Naive thymus-derived CD4-positive, alpha-beta T cell (primary cell): ENCODE measurements at regions not wholly inside any gene's neighbourhood (a gene's known extent, or its start where the extent isn't known, plus 50 kb on each side); places are given as distances from the start of the nearest gene placed in this dataset.

Experiments
- ATAC-seq: fragments of 150-1000 bp; cut with Tn5 transposase; 2 replicates; pipeline ENCODE4 v1.10.0; 2021; ENCODE audit warnings: mild to moderate bottlenecking, moderate library complexity
- CTCF ChIA-PET: fragments of 350-600 bp; sonication (Branson Sonifier 250); formaldehyde crosslinking; loops from one replicate; lab custom pipeline; 2021; ENCODE audit warnings: antibody characterized with exemption; lab: Charles Lee
- POLR2A ChIA-PET: fragments of 350-600 bp; sonication (Branson Sonifier 250); formaldehyde crosslinking; loops from one replicate; lab custom pipeline; 2021; ENCODE audit warnings: antibody characterized with exemption, inconsistent platforms; lab: Charles Lee
- DNase-seq, 9 donors: peaks; one replicate each; pipeline versions ENCODE4 v3.0.0 to v3.0.0-alpha.2; 2020 to 2022; ENCODE audit warnings: mixed read lengths in 1 of 9
- H3K27ac ChIP-seq: one replicate; pipeline ENCODE4 v1.7.0; 2013; ENCODE audit warnings: mild to moderate bottlenecking, low read depth, low read length, moderate library complexity
- H3K27me3 ChIP-seq, 2 donors: one replicate each; pipeline ENCODE4 v1.7.0; 2013; ENCODE audit warnings: low read length in 2 of 2, mild to moderate bottlenecking in 2 of 2, moderate library complexity in 2 of 2; ENCODE audit not compliant: control insufficient read depth in 2 of 2, insufficient read depth in 2 of 2
- H3K36me3 ChIP-seq, 3 experiments: 1 replicate in 2 of 3; 2 replicates in 1 of 3; pipeline ENCODE4 v1.7.0; 2013; ENCODE audit warnings: low read length in 3 of 3, mild to moderate bottlenecking in 3 of 3, moderate library complexity in 1 of 3; ENCODE audit not compliant: insufficient read depth in 3 of 3, control insufficient read depth in 2 of 3
- H3K4me1 ChIP-seq, 2 donors: one replicate each; pipeline ENCODE4 v1.7.0; 2013; ENCODE audit warnings: low read length in 2 of 2, mild to moderate bottlenecking in 2 of 2, moderate library complexity in 1 of 2; ENCODE audit not compliant: control insufficient read depth in 2 of 2, insufficient read depth in 2 of 2
- H3K4me3 ChIP-seq: 2 replicates; pipeline ENCODE4 v1.7.0; 2013; ENCODE audit warnings: mild to moderate bottlenecking, low read length
- H3K9me3 ChIP-seq, 3 experiments: 1 replicate in 2 of 3; 2 replicates in 1 of 3; pipeline ENCODE4 v1.7.0; 2013; ENCODE audit warnings: low read length in 3 of 3; ENCODE audit not compliant: control insufficient read depth in 2 of 3
- H3K27ac Mint-ChIP-seq, 9 donors: one replicate each; pipeline ENCODE4 v1.8.0; 2020 to 2022; ENCODE audit warnings: mixed read lengths in 9 of 9, mild to moderate bottlenecking in 8 of 9, moderate library complexity in 5 of 9, inconsistent platforms in 2 of 9
- H3K27me3 Mint-ChIP-seq, 5 donors: one replicate each; pipeline ENCODE4 v1.8.0; 2021 to 2022; ENCODE audit warnings: mixed read lengths in 5 of 5, mild to moderate bottlenecking in 1 of 5
- H3K36me3 Mint-ChIP-seq, 5 donors: one replicate each; pipeline ENCODE4 v1.8.0; 2020 to 2022; ENCODE audit warnings: mixed read lengths in 5 of 5, mild to moderate bottlenecking in 3 of 5, inconsistent platforms in 1 of 5
- H3K4me1 Mint-ChIP-seq, 7 donors: one replicate each; pipeline ENCODE4 v1.8.0; 2020 to 2022; ENCODE audit warnings: mixed read lengths in 7 of 7, mild to moderate bottlenecking in 3 of 7, inconsistent platforms in 1 of 7
- H3K4me3 Mint-ChIP-seq, 10 donors: one replicate each; pipeline ENCODE4 v1.8.0; 2020 to 2022; ENCODE audit warnings: mild to moderate bottlenecking in 10 of 10, mixed read lengths in 10 of 10, moderate library complexity in 6 of 10, inconsistent platforms in 2 of 10
- H3K9me3 Mint-ChIP-seq, 11 donors: one replicate each; pipeline ENCODE4 v1.8.0; 2020 to 2022; ENCODE audit warnings: mixed read lengths in 11 of 11, mild to moderate bottlenecking in 4 of 11, inconsistent platforms in 1 of 11, moderate library complexity in 1 of 11
- intact Hi-C, 2 donors: fragments of 100-400 bp; cut with micrococcal nuclease; formaldehyde crosslinking; loops; one replicate each; pipeline ENCODE4 v1.15.1; 2023

- peaks cover 0 to 3% (median 0%) of the 10 kb centered on the region in 3 experiments for H3K9me3 ChIP-seq
- H3K4me1 Mint-ChIP-seq: no peaks in the 10 kb centered on the region
- POLR2A ChIA-PET: no interaction called here
- H3K4me1 ChIP-seq: no peaks in the 10 kb centered on the region
- DNase-seq (no peak), ATAC-seq (no peak)
- no peaks in the 10 kb centered on the region for H3K36me3 ChIP-seq
- peaks cover 0 to 8% (median 0%) of the 10 kb centered on the region in 11 donors for H3K9me3 Mint-ChIP-seq
- no peaks in the 10 kb centered on the region for H3K27me3 Mint-ChIP-seq
- no peak overlapping the region for H3K4me3 Mint-ChIP-seq
- intact Hi-C loops: no loop called here
- H3K27ac Mint-ChIP-seq: no peak overlapping the region
- no peak overlapping the region for H3K4me3 ChIP-seq
- H3K27ac ChIP-seq: no peak overlapping the region
- H3K36me3 Mint-ChIP-seq: no peaks in the 10 kb centered on the region
- CTCF ChIA-PET: no interaction called here
- H3K27me3 ChIP-seq: no peaks in the 10 kb centered on the region
Observed at GRCh38 chr12:126171937-126172559, 1106.8 kb downstream of the AACS start.

DNA sequence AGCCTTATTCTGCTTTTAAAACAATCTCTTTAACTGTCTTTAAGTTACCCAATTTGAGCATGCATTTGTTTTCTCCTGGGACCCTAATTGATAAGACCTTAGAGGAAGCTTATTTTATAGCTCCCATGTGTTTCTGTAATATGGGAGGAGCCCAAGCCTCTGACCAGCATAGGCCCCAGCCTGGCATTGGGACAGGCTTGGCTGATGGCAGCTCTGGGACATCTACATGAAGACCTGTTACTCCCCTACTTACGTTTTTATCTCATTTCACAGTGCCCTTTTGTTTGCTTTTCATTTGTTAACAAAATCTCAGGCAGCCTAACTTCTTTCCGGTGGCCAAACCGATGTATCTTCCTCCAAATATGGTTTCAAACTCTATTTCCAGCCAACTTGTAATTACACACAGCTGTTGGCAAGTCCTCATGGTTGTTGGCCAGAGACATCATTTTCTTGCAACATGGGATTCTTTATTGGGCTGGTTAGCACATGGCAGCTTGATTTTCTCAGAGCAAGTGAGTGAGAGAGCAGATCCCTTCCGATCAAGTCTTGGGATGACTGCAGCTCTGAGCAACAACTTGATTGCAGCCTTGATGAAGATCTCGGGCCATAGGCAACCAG is 1117.5 kb downstream of the AACS start:
- Histone ChIP-seq H3K4me3 (no peak overlapping the region), H3K36me3 (no peaks in the 10 kb centered on the region), H3K27ac (no peak overlapping the region), H3K27me3 (no peaks in the 10 kb centered on the region), H3K9me3 (no peaks in the 10 kb centered on the region), H3K4me1 (no peaks in the 10 kb centered on the region)
- POLR2A ChIA-PET: no interaction called here
- Mint-ChIP-seq H3K4me3 (no peak overlapping the region), H3K27me3 (peaks cover 0 to 6% (median 2%) of the 10 kb centered on the region in 5 donors), H3K4me1 (peaks cover 0 to 2% (median 0%) of the 10 kb centered on the region in 7 donors), H3K9me3 (peaks cover 3 to 31% (median 16%) of the 10 kb centered on the region in 11 donors), H3K36me3 (peaks cover 0 to 7% (median 3%) of the 10 kb centered on the region in 5 donors), H3K27ac (no peak overlapping the region)
- DNase-seq (no peak), ATAC-seq (no peak)
- intact Hi-C loops: no loop called here
- CTCF ChIA-PET: no interaction called here

DNA sequence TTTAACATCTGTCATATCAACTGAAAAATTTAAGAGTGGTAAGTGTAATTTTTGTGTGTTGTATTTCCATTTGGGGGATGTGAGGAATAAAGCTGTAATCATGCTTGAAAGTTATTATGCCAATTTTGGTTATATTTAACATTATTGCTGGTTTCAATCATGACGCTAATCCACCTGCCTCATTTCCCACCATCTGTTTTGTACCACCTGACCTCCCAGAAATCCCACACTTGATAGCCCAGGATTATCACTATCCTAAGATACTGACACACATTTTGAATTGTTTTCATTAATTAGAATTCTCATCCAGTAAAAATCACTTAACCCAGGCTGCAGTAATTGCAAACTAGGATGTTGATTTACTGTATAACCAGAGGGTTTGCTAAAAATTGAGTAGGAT is 1119.8 kb downstream of the AACS start:
- H3K9me3 Mint-ChIP-seq: peaks cover 2 to 33% (median 14%) of the 10 kb centered on the region in 11 donors
- Histone ChIP-seq H3K4me1 (no peaks in the 10 kb centered on the region), H3K27ac (no peak overlapping the region), H3K36me3 (no peaks in the 10 kb centered on the region), H3K27me3 (no peaks in the 10 kb centered on the region), H3K9me3 (no peaks in the 10 kb centered on the region), H3K4me3 (no peak overlapping the region)
- DNase-seq (no peak), ATAC-seq (no peak)
- H3K4me1 Mint-ChIP-seq: peaks cover 0 to 2% (median 0%) of the 10 kb centered on the region in 7 donors
- H3K36me3 Mint-ChIP-seq: peaks cover 0 to 6% (median 2%) of the 10 kb centered on the region in 5 donors
- H3K27me3 Mint-ChIP-seq: peaks cover 0 to 22% (median 14%) of the 10 kb centered on the region in 5 donors
- no peak overlapping the region for H3K27ac Mint-ChIP-seq
- ChIA-PET POLR2A (no interaction called here), CTCF (no interaction called here)
- intact Hi-C loops: no loop called here
- no peak overlapping the region for H3K4me3 Mint-ChIP-seq

DNA sequence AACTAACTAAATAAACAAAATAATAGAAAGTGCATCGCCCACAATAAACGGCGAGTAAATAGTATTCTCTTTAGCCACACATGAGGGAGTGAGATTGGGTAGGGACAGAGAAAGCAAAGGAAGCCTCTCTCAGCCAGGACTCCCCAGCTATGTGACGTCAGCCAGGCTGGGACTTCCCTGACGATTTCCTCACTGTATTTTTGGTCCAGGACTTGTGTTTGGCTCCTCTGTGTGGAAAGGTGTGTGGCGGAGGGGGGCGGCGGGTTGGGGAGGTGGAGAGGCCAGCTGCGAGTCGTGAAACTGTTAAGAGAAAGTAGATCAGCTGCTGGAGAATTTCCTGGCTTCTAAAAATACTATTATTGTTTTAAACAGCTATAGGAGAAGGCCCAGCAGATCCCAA is 1124.6 kb downstream of the AACS start:
- H3K27ac Mint-ChIP-seq: no peak overlapping the region
- CTCF ChIA-PET: no interaction called here

DNA sequence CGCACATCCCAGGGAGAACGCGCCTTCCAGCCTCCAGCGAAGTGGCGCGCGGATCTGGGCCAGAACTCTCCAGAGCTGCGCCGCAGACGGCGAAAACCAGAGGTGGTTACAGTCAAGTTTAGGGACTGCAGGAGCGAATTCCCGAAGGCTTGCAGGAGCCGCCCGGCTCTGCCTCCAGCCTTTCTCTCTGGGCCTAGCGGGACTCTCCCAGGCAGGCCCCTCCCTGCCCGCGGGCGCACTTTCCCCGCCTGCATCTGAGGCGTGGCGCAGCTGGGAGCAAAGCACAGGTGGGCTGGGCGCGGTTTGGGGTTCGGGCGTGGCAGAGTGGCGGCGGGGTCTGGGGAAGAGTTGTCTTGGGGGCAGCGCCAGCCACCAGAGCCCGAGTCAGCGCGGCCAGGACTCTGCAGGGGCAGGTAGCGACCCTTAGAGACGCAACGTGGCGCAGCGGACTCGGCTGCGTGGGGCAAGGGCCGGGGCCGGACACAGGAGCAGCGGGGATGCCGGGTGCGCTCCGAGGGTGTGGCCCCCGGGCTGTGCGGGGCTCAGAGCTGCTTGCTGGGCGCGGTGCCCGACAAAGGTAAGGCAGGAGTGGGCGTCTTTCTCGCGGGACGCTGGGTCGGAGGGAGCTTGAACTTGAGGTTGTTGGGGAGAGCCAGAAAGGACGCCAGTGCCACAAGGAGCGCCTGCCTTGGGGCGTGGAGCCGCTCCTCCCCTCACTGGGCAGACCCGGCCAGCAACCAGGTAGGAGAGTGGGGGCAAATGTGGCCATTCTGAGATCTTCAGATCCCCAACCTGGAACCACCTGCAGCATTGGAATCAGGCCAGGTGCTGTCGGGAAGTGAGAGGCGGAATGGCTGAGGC is 1126.0 kb downstream of the AACS start:
- intact Hi-C loops: no loop called here
- Mint-ChIP-seq H3K4me1 (peaks cover 0 to 5% (median 0%) of the 10 kb centered on the region in 7 donors), H3K27ac (no peak overlapping the region), H3K9me3 (peaks cover 0 to 17% (median 4%) of the 10 kb centered on the region in 11 donors), H3K4me3 (peak overlapping the region in 2 of 10 donors; percentile 30 to 68), H3K27me3 (peaks cover 6 to 29% (median 21%) of the 10 kb centered on the region in 5 donors), H3K36me3 (no peaks in the 10 kb centered on the region)
- Histone ChIP-seq H3K4me3 (no peak overlapping the region), H3K27ac (no peak overlapping the region), H3K36me3 (no peaks in the 10 kb centered on the region), H3K9me3 (no peaks in the 10 kb centered on the region), H3K27me3 (no peaks in the 10 kb centered on the region), H3K4me1 (no peaks in the 10 kb centered on the region)
- ChIA-PET POLR2A (no interaction called here), CTCF (no interaction called here)
- DNase-seq (no peak), ATAC-seq (no peak)

More for the DNA sequence above, 1124.6 kb downstream of the AACS start:
- H3K4me1 ChIP-seq: no peaks in the 10 kb centered on the region
- Mint-ChIP-seq H3K27me3 (peaks cover 6 to 29% (median 21%) of the 10 kb centered on the region in 5 donors), H3K9me3 (peaks cover 0 to 19% (median 2%) of the 10 kb centered on the region in 11 donors), H3K4me1 (peaks cover 0 to 5% (median 0%) of the 10 kb centered on the region in 7 donors), H3K36me3 (no peaks in the 10 kb centered on the region), H3K4me3 (no peak overlapping the region)
- ATAC-seq (no peak), DNase-seq (no peak)
- no peak overlapping the region for H3K27ac ChIP-seq
- no peaks in the 10 kb centered on the region for H3K36me3 ChIP-seq
- H3K9me3 ChIP-seq: no peaks in the 10 kb centered on the region
- POLR2A ChIA-PET: no interaction called here
- no peaks in the 10 kb centered on the region for H3K27me3 ChIP-seq
- H3K4me3 ChIP-seq: no peak overlapping the region
- intact Hi-C loops: no loop called here

DNA sequence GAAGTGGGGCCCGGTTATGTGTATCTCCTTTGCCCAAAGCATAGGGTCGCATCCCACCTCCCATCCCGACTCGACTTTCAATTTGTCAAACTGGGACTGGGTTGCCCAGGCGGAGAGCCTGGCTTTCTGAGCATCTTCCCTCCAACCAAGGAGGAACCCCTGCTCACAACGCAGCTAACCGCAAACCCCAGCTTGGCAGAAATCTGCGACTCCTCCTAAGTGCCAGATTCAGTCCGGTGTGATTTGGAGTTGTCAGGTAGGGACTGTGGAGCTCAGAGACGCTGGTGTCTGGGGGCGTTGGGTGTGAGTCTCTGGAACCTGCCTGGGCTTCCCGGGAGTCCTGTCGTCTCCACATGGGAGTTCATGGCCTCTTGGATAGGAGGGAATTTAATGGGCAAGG is 1126.7 kb downstream of the AACS start:
- Mint-ChIP-seq H3K27me3 (peaks cover 6 to 29% (median 21%) of the 10 kb centered on the region in 5 donors), H3K4me1 (peaks cover 0 to 5% (median 0%) of the 10 kb centered on the region in 7 donors), H3K36me3 (no peaks in the 10 kb centered on the region), H3K9me3 (peaks cover 0 to 15% (median 4%) of the 10 kb centered on the region in 11 donors), H3K4me3 (no peak overlapping the region), H3K27ac (no peak overlapping the region)
- H3K4me3 ChIP-seq: no peak overlapping the region
- no peak for ATAC-seq
- H3K36me3 ChIP-seq: no peaks in the 10 kb centered on the region
- no peaks in the 10 kb centered on the region for H3K27me3 ChIP-seq
- no peaks in the 10 kb centered on the region for H3K4me1 ChIP-seq
- H3K9me3 ChIP-seq: no peaks in the 10 kb centered on the region
- H3K27ac ChIP-seq: no peak overlapping the region
- ChIA-PET CTCF (no interaction called here), POLR2A (no interaction called here)
- DNase-seq: no peak
- intact Hi-C loops: no loop called here
